Central memory CD8-positive, alpha-beta T cell (primary cell): ENCODE measurements at regions not wholly inside any gene's neighbourhood (a gene's known extent, or its start where the extent isn't known, plus 50 kb on each side); places are given as distances from the start of the nearest gene placed in this dataset.

ENCODE experiments used
- ATAC-seq: fragments of 150-1000 bp; cut with Tn5 transposase; replicated peaks from 2 replicates; pipeline ENCODE4 v1.10.0; 2022; ENCODE audit warnings: mild to moderate bottlenecking, moderate FRiP score, moderate number of reproducible peaks; ENCODE audit not compliant: poor library complexity, severe bottlenecking; ENCODE audit errors: extremely low read depth
- DNase-seq, 2 donors: peaks; one replicate each; pipeline ENCODE4 v3.0.0; 2021; ENCODE audit warnings: low spot score in 2 of 2
- H3K27ac Mint-ChIP-seq: one replicate; pipeline ENCODE4 v1.8.0; 2022; ENCODE audit warnings: low read depth, mild to moderate bottlenecking, moderate library complexity, mixed read lengths
- H3K27me3 Mint-ChIP-seq: one replicate; pipeline ENCODE4 v1.8.0; 2022; ENCODE audit warnings: mixed read lengths
- H3K36me3 Mint-ChIP-seq: one replicate; pipeline ENCODE4 v1.8.0; 2022; ENCODE audit warnings: mild to moderate bottlenecking, moderate library complexity, mixed read lengths; ENCODE audit not compliant: insufficient read depth
- H3K4me1 Mint-ChIP-seq: one replicate; pipeline ENCODE4 v1.8.0; 2022; ENCODE audit warnings: mixed read lengths
- H3K4me3 Mint-ChIP-seq: one replicate; pipeline ENCODE4 v1.8.0; 2022; ENCODE audit warnings: mild to moderate bottlenecking, moderate library complexity, mixed read lengths
- H3K9me3 Mint-ChIP-seq: one replicate; pipeline ENCODE4 v1.8.0; 2022; ENCODE audit warnings: mixed read lengths

DNA sequence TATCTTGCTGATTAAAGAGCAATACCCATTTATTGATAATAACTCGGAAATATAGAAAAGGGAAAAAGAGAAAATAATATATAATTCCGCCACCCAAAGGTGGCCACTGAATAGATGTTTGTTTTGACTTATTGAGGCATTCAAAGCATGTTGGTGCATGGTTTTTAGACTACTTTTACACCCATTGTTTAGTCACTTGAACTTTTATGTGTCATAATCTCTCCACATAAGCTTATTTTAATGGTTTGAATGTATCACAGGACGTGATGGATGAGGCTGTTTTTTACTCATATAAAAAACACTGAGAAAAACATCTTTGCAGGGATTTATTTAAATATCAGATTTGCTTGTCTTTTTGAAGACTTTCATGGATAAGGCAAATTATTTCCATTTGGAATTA lies 120.4 kb downstream of the ACKR3 start:
- Mint-ChIP-seq H3K36me3 (peaks cover 1% of the 10 kb centered on the region), H3K27me3 (peaks cover 83% of the 10 kb centered on the region), H3K4me1 (no peaks in the 10 kb centered on the region), H3K9me3 (no peaks in the 10 kb centered on the region), H3K4me3 (no peak overlapping the region), H3K27ac (no peak overlapping the region)
- DNase-seq: no peak
- ATAC-seq: no peak

- Mint-ChIP-seq H3K9me3 (no peaks in the 10 kb centered on the region), H3K27ac (no peak overlapping the region), H3K4me3 (no peak overlapping the region), H3K36me3 (peaks cover 1% of the 10 kb centered on the region), H3K4me1 (no peaks in the 10 kb centered on the region), H3K27me3 (peaks cover 80% of the 10 kb centered on the region)
- ATAC-seq (no peak), DNase-seq (no peak)
These were observed 121.1 kb downstream of the ACKR3 start for GRCh38 chr2:236690726-236691125.

GRCh38 chr2:236691799-236692167 lies 122.2 kb downstream of the ACKR3 start:
- DNase-seq (no peak), ATAC-seq (no peak)
- H3K27ac Mint-ChIP-seq: no peak overlapping the region
- H3K27me3 Mint-ChIP-seq: peaks cover 75% of the 10 kb centered on the region
- peaks cover 1% of the 10 kb centered on the region for H3K36me3 Mint-ChIP-seq
- H3K9me3 Mint-ChIP-seq: no peaks in the 10 kb centered on the region
- H3K4me3 Mint-ChIP-seq: no peak overlapping the region
- no peaks in the 10 kb centered on the region for H3K4me1 Mint-ChIP-seq

- Mint-ChIP-seq H3K4me3 (no peak overlapping the region), H3K4me1 (no peaks in the 10 kb centered on the region), H3K27me3 (peaks cover 64% of the 10 kb centered on the region), H3K9me3 (no peaks in the 10 kb centered on the region), H3K27ac (no peak overlapping the region), H3K36me3 (peaks cover 1% of the 10 kb centered on the region)
- ATAC-seq: no peak
- no peak for DNase-seq
These were observed 123.3 kb downstream of the ACKR3 start for GRCh38 chr2:236692937-236693336.

DNA sequence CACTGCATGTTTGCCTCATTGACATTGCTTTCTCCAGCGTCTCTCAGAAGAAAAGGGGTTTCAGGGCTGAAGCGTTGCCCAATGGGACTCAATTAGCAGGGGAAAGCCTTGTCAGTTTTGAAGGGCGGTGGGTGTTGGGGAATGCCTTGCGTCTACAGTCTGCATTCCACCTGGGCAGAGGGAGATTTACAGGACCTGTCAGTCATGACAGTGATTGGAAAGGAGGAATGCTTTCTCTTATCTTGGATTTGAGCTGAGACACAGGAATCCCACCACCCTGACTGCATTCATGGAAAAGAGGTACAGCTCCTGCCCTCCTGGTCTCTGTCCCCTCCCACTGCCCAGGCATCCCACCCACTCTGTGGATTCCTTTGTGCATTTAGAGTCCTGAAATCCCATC lies 123.9 kb downstream of the ACKR3 start:
- Mint-ChIP-seq H3K4me1 (no peaks in the 10 kb centered on the region), H3K36me3 (peaks cover 1% of the 10 kb centered on the region), H3K27ac (no peak overlapping the region), H3K4me3 (no peak overlapping the region), H3K27me3 (peaks cover 58% of the 10 kb centered on the region), H3K9me3 (no peaks in the 10 kb centered on the region)
- DNase-seq: no peak
- no peak for ATAC-seq

- H3K9me3 Mint-ChIP-seq: no peaks in the 10 kb centered on the region
- ATAC-seq: no peak
- peaks cover 52% of the 10 kb centered on the region for H3K27me3 Mint-ChIP-seq
- no peaks in the 10 kb centered on the region for H3K4me1 Mint-ChIP-seq
- H3K4me3 Mint-ChIP-seq: no peak overlapping the region
- DNase-seq: no peak
- H3K36me3 Mint-ChIP-seq: peaks cover 1% of the 10 kb centered on the region
- H3K27ac Mint-ChIP-seq: no peak overlapping the region
These were observed 124.7 kb downstream of the ACKR3 start for GRCh38 chr2:236694146-236694888.

GRCh38 chr2:236696834-236697233 lies 127.2 kb downstream of the ACKR3 start:
- no peak overlapping the region for H3K4me3 Mint-ChIP-seq
- DNase-seq: no peak
- no peaks in the 10 kb centered on the region for H3K36me3 Mint-ChIP-seq
- H3K4me1 Mint-ChIP-seq: no peaks in the 10 kb centered on the region
- no peak overlapping the region for H3K27ac Mint-ChIP-seq
- H3K9me3 Mint-ChIP-seq: no peaks in the 10 kb centered on the region
- H3K27me3 Mint-ChIP-seq: peaks cover 40% of the 10 kb centered on the region
- no peak for ATAC-seq

GRCh38 chr2:236698016-236698627 lies 128.5 kb downstream of the ACKR3 start:
- Mint-ChIP-seq H3K27ac (no peak overlapping the region), H3K27me3 (peaks cover 38% of the 10 kb centered on the region), H3K9me3 (no peaks in the 10 kb centered on the region), H3K36me3 (no peaks in the 10 kb centered on the region), H3K4me1 (no peaks in the 10 kb centered on the region), H3K4me3 (no peak overlapping the region)
- DNase-seq (no peak), ATAC-seq (no peak)

GRCh38 chr2:236700703-236701102 lies 131.1 kb downstream of the ACKR3 start:
- no peak overlapping the region for H3K27ac Mint-ChIP-seq
- peaks cover 24% of the 10 kb centered on the region for H3K27me3 Mint-ChIP-seq
- ATAC-seq (no peak), DNase-seq (no peak)
- no peaks in the 10 kb centered on the region for H3K4me1 Mint-ChIP-seq
- H3K4me3 Mint-ChIP-seq: no peak overlapping the region
- no peaks in the 10 kb centered on the region for H3K36me3 Mint-ChIP-seq
- H3K9me3 Mint-ChIP-seq: no peaks in the 10 kb centered on the region

DNA sequence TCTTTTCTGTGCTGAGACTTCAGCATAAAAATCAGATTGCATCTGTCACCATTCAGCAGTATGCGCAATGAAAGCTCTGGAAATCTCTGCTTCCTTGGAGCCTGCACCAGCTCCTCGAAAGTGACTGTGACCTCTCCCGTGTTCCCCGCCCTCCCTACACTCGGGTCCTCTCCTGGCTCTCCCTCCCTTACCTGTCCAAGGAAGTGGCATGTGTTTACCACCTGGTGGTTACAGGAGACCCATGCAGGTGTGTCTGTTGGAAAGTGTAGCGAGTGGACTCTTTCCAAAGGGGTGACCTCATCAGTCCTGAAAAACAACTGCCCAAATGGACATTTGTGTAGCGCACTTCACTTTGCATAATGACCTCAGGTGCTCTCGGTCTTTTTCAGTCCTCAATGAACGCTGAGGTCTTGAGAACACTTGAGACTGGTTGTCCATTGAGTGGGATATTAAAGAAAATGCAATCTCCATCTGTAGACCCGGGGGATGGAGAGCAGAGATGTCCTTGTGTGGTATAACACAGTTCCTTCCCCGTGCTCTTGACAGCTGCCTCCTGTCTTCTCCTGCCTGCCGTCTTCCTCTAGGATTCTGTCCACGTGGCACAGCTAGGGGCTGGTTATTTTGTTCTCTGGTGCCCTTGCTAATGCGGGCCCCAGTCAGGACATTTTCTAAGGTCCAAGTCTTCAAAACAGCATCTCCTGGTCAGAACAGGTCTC lies 133.2 kb downstream of the ACKR3 start:
- Mint-ChIP-seq H3K4me3 (no peak overlapping the region), H3K27ac (no peak overlapping the region), H3K9me3 (no peaks in the 10 kb centered on the region), H3K27me3 (peaks cover 17% of the 10 kb centered on the region), H3K36me3 (no peaks in the 10 kb centered on the region), H3K4me1 (no peaks in the 10 kb centered on the region)
- DNase-seq (no peak), ATAC-seq (no peak)

DNA sequence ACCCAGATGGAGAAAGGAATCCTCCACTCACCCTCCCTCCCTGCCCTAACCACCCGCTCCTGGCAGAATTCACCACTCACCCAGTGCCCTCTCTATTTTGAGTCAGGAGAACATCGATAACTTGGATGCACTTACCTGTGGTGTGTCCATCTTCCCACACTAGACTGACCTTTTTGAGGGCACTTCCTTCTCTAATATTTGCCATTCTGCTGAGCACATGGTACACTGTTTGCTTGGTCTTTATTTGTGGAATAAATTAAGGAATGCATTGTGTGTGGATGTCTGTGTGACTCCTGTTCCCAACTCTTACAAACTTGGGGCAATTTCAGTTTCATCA lies 133.7 kb downstream of the ACKR3 start:
- Mint-ChIP-seq H3K4me3 (no peak overlapping the region), H3K9me3 (no peaks in the 10 kb centered on the region), H3K27ac (no peak overlapping the region), H3K36me3 (no peaks in the 10 kb centered on the region), H3K4me1 (no peaks in the 10 kb centered on the region), H3K27me3 (peaks cover 17% of the 10 kb centered on the region)
- no peak for ATAC-seq
- no peak for DNase-seq

- no peak for ATAC-seq
- Mint-ChIP-seq H3K9me3 (no peaks in the 10 kb centered on the region), H3K4me1 (no peaks in the 10 kb centered on the region), H3K27me3 (peaks cover 17% of the 10 kb centered on the region), H3K27ac (no peak overlapping the region), H3K36me3 (peaks cover 2% of the 10 kb centered on the region), H3K4me3 (no peak overlapping the region)
- no peak for DNase-seq
These were observed 134.3 kb downstream of the ACKR3 start for GRCh38 chr2:236703906-236704305.

- Mint-ChIP-seq H3K36me3 (peaks cover 2% of the 10 kb centered on the region), H3K4me1 (no peaks in the 10 kb centered on the region), H3K9me3 (no peaks in the 10 kb centered on the region), H3K27me3 (peaks cover 17% of the 10 kb centered on the region), H3K27ac (no peak overlapping the region), H3K4me3 (no peak overlapping the region)
- ATAC-seq: no peak
- DNase-seq: no peak
These were observed 135.3 kb downstream of the ACKR3 start for GRCh38 chr2:236704887-236705286.
